Psoas muscle (tissue), 7 donors: ENCODE measurements at regions not wholly inside any gene's neighbourhood (a gene's known extent, or its start where the extent isn't known, plus 50 kb on each side); places are given as distances from the start of the nearest gene placed in this dataset.

Source experiments
- ATAC-seq, 4 donors: fragments of 200-7000 bp; cut with Tn5 transposase; one replicate each; pipeline ENCODE4 v1.9.1; 2020; ENCODE audit warnings: moderate library complexity in 3 of 4, mild to moderate bottlenecking in 2 of 4
- DNase-seq, 2 donors: peaks; one replicate each; pipeline ENCODE4 v3.0.0-alpha.2; 2020
- H3K27ac ChIP-seq: fragments of 200-600 bp; one replicate; pipeline ENCODE4 v1.8.0; 2022
- H3K27me3 ChIP-seq, 3 donors: fragments of 200-600 bp in 1 of 3; one replicate each; pipeline versions ENCODE4 v1.6.1 to v1.8.0; 2013 to 2022; ENCODE audit warnings: low read length in 2 of 3, mild to moderate bottlenecking in 2 of 3, moderate library complexity in 1 of 3; ENCODE audit not compliant: insufficient read depth in 3 of 3
- H3K36me3 ChIP-seq, 2 donors: fragments of 200-600 bp in 1 of 2; one replicate each; pipeline versions ENCODE4 v1.6.1 to v1.8.0; 2013 to 2022; ENCODE audit warnings: low read depth in 1 of 2, mild to moderate bottlenecking in 1 of 2, moderate library complexity in 1 of 2; ENCODE audit not compliant: insufficient read depth in 1 of 2
- H3K4me1 ChIP-seq: fragments of 200-600 bp; one replicate; pipeline ENCODE4 v1.8.0; 2022
- H3K4me3 ChIP-seq: fragments of 200-600 bp; one replicate; pipeline ENCODE4 v1.8.0; 2022; ENCODE audit warnings: mild to moderate bottlenecking
- H3K9me3 ChIP-seq: fragments of 200-600 bp; one replicate; pipeline ENCODE4 v1.8.0; 2022
- CTCF ChIP-seq: fragments of 200-600 bp; IDR thresholded peaks from one replicate; pipeline ENCODE4 v1.8.0; 2022; ENCODE audit warnings: antibody characterized with exemption
- WGBS, 3 donors: extraction: QIAGEN DNeasy Blood & Tissue Kit; methylation state at CpG; one replicate each; pipeline versions ENCODE4 v1.1.6 to v1.1.7; 2013; 5-methylcytosine and 5-hydroxymethylcytosine counted together
- intact Hi-C, 2 donors: fragments of 100-400 bp; cut with DNase I; formaldehyde crosslinking; loops; one replicate each; pipeline versions ENCODE4 v1.11.0 to v1.14.2; 2022
- donor health status: healthy with polysubstance abuse.
- donor health status: DM: no; HTN: no; CAD: no; lungs with moderate emphysema.
- donor health status: Bipolar disorder and iron deficiency.
- donor health status: healthy.
- donor health status: DM: yes; HTN: yes; CAD: no.
- donor health status: DM: no; HTN: no; CAD: no.
- donor health status: DM: yes; HTN: yes; CAD: no.

- no peaks in the 10 kb centered on the region for H3K4me1 ChIP-seq
- intact Hi-C loops, result no loop called here
- no peak for TF ChIP-seq CTCF
- DNase-seq (no peak), ATAC-seq (no peak)
- no peaks in the 10 kb centered on the region for H3K36me3 ChIP-seq
- H3K27ac ChIP-seq, result no peak overlapping the region
- WGBS, 3 donors, result 79 to 80% (median 80%) methylated on average over 4 of the region's 4 CpGs
- no peaks in the 10 kb centered on the region for H3K27me3 ChIP-seq
- H3K9me3 ChIP-seq, result no peaks in the 10 kb centered on the region
- H3K4me3 ChIP-seq, result no peak overlapping the region
Observed at GRCh38 chr18:32607816-32608215, 137.1 kb upstream of the GAREM1 start.

- no peak for TF ChIP-seq CTCF
- H3K27me3 ChIP-seq, result peaks cover 0 to 2% (median 2%) of the 10 kb centered on the region in 3 donors
- no peaks in the 10 kb centered on the region for H3K9me3 ChIP-seq
- no peaks in the 10 kb centered on the region for H3K36me3 ChIP-seq
- H3K4me1 ChIP-seq, result no peaks in the 10 kb centered on the region
- ATAC-seq (no peak), DNase-seq (no peak)
- WGBS, 3 donors, result 84 to 85% (median 85%) methylated on average over 3 of the region's 3 CpGs
- intact Hi-C loops, result no loop called here
- H3K4me3 ChIP-seq, result no peak overlapping the region
- no peak overlapping the region for H3K27ac ChIP-seq
Observed at GRCh38 chr18:32598144-32598543, 127.5 kb upstream of the GAREM1 start.

- Histone ChIP-seq H3K36me3 (no peaks in the 10 kb centered on the region), H3K27ac (no peak overlapping the region), H3K9me3 (no peaks in the 10 kb centered on the region), H3K27me3 (peaks cover 0 to 2% (median 2%) of the 10 kb centered on the region in 3 donors), H3K4me3 (no peak overlapping the region), H3K4me1 (no peaks in the 10 kb centered on the region)
- DNase-seq (no peak), ATAC-seq (no peak)
- intact Hi-C loops, result no loop called here
- 48 to 50% (median 50%) methylated on average over 2 of the region's 2 CpGs for WGBS, 3 donors
- no peak for TF ChIP-seq CTCF
Observed at GRCh38 chr18:32596501-32596900, 125.8 kb upstream of the GAREM1 start.

- TF ChIP-seq CTCF, result no peak
- WGBS, 3 donors, result 43 to 59% (median 53%) methylated on average over 3 of the region's 3 CpGs
- H3K27me3 ChIP-seq, result peaks cover 0 to 2% (median 2%) of the 10 kb centered on the region in 3 donors
- no peak overlapping the region for H3K4me3 ChIP-seq
- no peaks in the 10 kb centered on the region for H3K36me3 ChIP-seq
- DNase-seq, result no peak
- no peak overlapping the region for H3K27ac ChIP-seq
- ATAC-seq, result no peak
- no peaks in the 10 kb centered on the region for H3K4me1 ChIP-seq
- intact Hi-C loops, result no loop called here
- H3K9me3 ChIP-seq, result no peaks in the 10 kb centered on the region
Observed at GRCh38 chr18:32595832-32596231, 125.2 kb upstream of the GAREM1 start.

- intact Hi-C loops, result no loop called here
- no peak for TF ChIP-seq CTCF
- Histone ChIP-seq H3K36me3 (no peaks in the 10 kb centered on the region), H3K4me3 (no peak overlapping the region), H3K27ac (no peak overlapping the region), H3K9me3 (no peaks in the 10 kb centered on the region), H3K4me1 (no peaks in the 10 kb centered on the region), H3K27me3 (no peaks in the 10 kb centered on the region)
- ATAC-seq (no peak), DNase-seq (no peak)
- WGBS, 3 donors, result 89 to 94% (median 93%) methylated on average over 5 of the region's 5 CpGs
Observed at GRCh38 chr18:32588191-32588590, 117.5 kb upstream of the GAREM1 start.
